ENCODE measurements at regions not wholly inside any gene's neighbourhood (a gene's known extent, or its start where the extent isn't known, plus 50 kb on each side); places are given as distances from the start of the nearest gene placed in this dataset.

DNA sequence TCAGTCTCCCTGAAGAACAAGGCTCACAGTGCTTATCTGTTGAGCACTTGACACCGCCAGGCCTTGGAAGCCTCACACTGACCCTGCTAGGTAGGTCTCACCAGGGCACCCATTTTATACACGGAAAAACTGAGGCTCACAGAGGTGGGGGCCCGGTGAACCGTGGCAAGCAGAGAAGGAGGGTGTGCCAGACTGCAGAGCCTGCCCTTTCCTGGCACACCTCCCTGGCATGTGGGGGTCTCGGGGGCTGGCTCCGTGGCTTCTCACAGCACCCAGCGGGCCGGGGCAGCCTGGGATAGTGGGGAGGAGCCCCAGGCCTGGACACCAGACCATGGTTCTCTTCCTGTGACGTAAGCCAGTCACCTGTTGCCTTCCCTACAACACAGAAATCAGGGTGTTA is 53.7 kb upstream of the IER5L start:
- Histone ChIP-seq H3K9me3 (ENCODE audit: control insufficient read depth, insufficient read depth, low read length) (no peaks in the 10 kb centered on the region; the same call in 1 of the 2 replicates), H3K4me2 (ENCODE audit: low read length) (no peak overlapping the region), H3K4me1 (ENCODE audit: control insufficient read depth, low read length) (peaks cover 14% of the 10 kb centered on the region), H3K4me3 (ENCODE audit: low read length) (no peak overlapping the region), H3K9me2 (replicated peaks; ENCODE audit: control insufficient read depth, low read length) (no peaks in the 10 kb centered on the region), H3F3A (ENCODE audit: control insufficient read depth, insufficient read depth) (no peaks in the 10 kb centered on the region), H3K36me3 (ENCODE audit: control insufficient read depth, low read length) (no peaks in the 10 kb centered on the region), H3K27ac (ENCODE audit: low read depth, low read length) (no peak overlapping the region), H4K20me1 (ENCODE audit: control insufficient read depth, insufficient read depth, low read depth, low read length) (no peaks in the 10 kb centered on the region), H3K27me3 (ENCODE audit: control insufficient read depth, low read length) (peaks cover 15% of the 10 kb centered on the region), H3K79me2 (ENCODE audit: control insufficient read depth, low read length) (no peaks in the 10 kb centered on the region)
- TF ChIP-seq EZH2phosphoT487 (IDR thresholded peaks at IDR 0.05; ENCODE audit: borderline replicate concordance, low read length) = no peak
- TF ChIP-seq, protein P1, sequence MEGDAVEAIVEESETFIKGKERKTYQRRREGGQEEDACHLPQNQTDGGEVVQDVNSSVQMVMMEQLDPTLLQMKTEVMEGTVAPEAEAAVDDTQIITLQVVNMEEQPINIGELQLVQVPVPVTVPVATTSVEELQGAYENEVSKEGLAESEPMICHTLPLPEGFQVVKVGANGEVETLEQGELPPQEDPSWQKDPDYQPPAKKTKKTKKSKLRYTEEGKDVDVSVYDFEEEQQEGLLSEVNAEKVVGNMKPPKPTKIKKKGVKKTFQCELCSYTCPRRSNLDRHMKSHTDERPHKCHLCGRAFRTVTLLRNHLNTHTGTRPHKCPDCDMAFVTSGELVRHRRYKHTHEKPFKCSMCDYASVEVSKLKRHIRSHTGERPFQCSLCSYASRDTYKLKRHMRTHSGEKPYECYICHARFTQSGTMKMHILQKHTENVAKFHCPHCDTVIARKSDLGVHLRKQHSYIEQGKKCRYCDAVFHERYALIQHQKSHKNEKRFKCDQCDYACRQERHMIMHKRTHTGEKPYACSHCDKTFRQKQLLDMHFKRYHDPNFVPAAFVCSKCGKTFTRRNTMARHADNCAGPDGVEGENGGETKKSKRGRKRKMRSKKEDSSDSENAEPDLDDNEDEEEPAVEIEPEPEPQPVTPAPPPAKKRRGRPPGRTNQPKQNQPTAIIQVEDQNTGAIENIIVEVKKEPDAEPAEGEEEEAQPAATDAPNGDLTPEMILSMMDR (IDR thresholded peaks at IDR 0.05; ENCODE audit: low read depth, low read length, poor library complexity, severe bottlenecking) = no peak

DNA sequence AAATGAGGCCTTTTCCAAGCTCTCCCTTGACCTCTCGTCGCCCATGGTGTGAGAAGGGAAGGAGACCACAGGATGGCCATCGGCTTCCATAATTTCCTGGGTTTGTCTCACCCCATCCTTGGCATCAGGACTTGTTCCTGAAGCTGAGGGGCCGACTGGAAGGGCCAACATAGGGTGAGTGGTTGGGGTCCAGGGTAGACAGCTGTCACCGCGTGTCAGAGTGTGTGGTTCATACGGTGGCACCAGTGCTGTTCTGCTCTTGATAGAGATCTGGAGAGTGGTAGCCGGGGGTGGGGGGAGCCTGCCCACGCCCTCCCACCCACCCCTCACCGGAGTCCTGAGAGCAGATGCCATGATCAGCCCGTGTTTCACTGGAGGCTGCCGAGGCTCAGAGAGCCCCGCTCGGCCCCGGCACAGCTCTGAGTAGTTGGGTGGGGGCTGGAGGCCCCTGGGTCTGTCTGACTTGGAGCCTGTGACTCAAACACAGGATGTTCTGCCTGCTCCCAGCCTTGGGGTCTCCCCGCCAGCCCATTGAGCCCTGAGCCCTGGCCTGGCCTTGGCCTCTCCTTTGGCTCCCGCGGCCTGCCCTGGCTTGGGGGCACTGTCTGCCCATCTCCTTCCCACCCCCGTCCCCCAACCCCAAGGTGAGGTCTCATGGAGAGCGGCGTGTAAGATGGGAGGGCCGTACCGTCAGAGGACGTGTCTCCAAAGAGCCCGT is 53.1 kb upstream of the IER5L start:
- no peak overlapping the region for H3K27ac ChIP-seq (ENCODE audit: low read depth, low read length)
- no peaks in the 10 kb centered on the region for H3K36me3 ChIP-seq (ENCODE audit: control insufficient read depth, low read length)
- no peak overlapping the region for H3K4me3 ChIP-seq (ENCODE audit: low read length)

DNA sequence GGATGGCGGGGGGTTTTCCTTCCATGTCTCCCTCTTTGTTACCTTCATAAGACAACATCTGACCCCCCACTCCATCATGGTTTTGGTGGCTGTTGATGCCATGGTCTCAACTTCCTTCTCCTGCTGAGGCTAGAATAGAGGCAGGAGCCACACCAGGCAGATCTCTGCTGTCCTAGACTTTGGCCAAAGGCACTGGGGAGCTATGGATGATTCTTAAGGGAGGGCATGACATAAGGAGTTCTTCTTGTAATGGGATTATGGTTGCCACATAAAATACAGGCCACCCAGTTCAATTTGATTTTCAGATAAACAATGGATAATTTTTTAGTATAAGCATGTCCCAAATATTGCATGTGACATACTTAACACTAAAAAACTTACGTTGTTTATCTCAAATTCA is 52.2 kb upstream of the IER5L start:
- peaks cover 2% of the 10 kb centered on the region for H3K4me1 ChIP-seq (ENCODE audit: control insufficient read depth, low read length)
- no peaks in the 10 kb centered on the region; the same call in 1 of the 2 replicates for H3K9me3 ChIP-seq (ENCODE audit: control insufficient read depth, insufficient read depth, low read length)
- no peak overlapping the region for H3K4me2 ChIP-seq (ENCODE audit: low read length)
- H4K20me1 ChIP-seq (ENCODE audit: control insufficient read depth, insufficient read depth, low read depth, low read length) = no peaks in the 10 kb centered on the region
- no peaks in the 10 kb centered on the region for H3K36me3 ChIP-seq (ENCODE audit: control insufficient read depth, low read length)
- H3F3A ChIP-seq (ENCODE audit: control insufficient read depth, insufficient read depth) = no peaks in the 10 kb centered on the region
- no peak overlapping the region for H3K27ac ChIP-seq (ENCODE audit: low read depth, low read length)
- H3K4me3 ChIP-seq (ENCODE audit: low read length) = no peak overlapping the region
- no peaks in the 10 kb centered on the region for H3K79me2 ChIP-seq (ENCODE audit: control insufficient read depth, low read length)
- H3K9me2 ChIP-seq (replicated peaks; ENCODE audit: control insufficient read depth, low read length) = no peaks in the 10 kb centered on the region
- H3K27me3 ChIP-seq (ENCODE audit: control insufficient read depth, low read length) = peaks cover 15% of the 10 kb centered on the region
- TF ChIP-seq, protein P1 (IDR thresholded peaks at IDR 0.05; ENCODE audit: low read depth, low read length, poor library complexity, severe bottlenecking) = no peak
- no peak for TF ChIP-seq EZH2phosphoT487 (IDR thresholded peaks at IDR 0.05; ENCODE audit: borderline replicate concordance, low read length)

More for the DNA sequence above, 53.1 kb upstream of the IER5L start:
- peaks cover 11% of the 10 kb centered on the region for H3K4me1 ChIP-seq (ENCODE audit: control insufficient read depth, low read length)
- no peaks in the 10 kb centered on the region for H3F3A ChIP-seq (ENCODE audit: control insufficient read depth, insufficient read depth)
- no peak overlapping the region for H3K4me2 ChIP-seq (ENCODE audit: low read length)
- no peaks in the 10 kb centered on the region for H4K20me1 ChIP-seq (ENCODE audit: control insufficient read depth, insufficient read depth, low read depth, low read length)
- TF ChIP-seq, protein P1 (IDR thresholded peaks at IDR 0.05; ENCODE audit: low read depth, low read length, poor library complexity, severe bottlenecking) = no peak
- no peak for TF ChIP-seq EZH2phosphoT487 (IDR thresholded peaks at IDR 0.05; ENCODE audit: borderline replicate concordance, low read length)
- no peaks in the 10 kb centered on the region for H3K79me2 ChIP-seq (ENCODE audit: control insufficient read depth, low read length)
- no peaks in the 10 kb centered on the region; the same call in 1 of the 2 replicates for H3K9me3 ChIP-seq (ENCODE audit: control insufficient read depth, insufficient read depth, low read length)
- H3K9me2 ChIP-seq (replicated peaks; ENCODE audit: control insufficient read depth, low read length) = no peaks in the 10 kb centered on the region
- peaks cover 15% of the 10 kb centered on the region for H3K27me3 ChIP-seq (ENCODE audit: control insufficient read depth, low read length)

All from DOHH2 (cell line).